ENCODE measurements at regions not wholly inside any gene's neighbourhood (a gene's known extent, or its start where the extent isn't known, plus 50 kb on each side); places are given as distances from the start of the nearest gene placed in this dataset.

DNA sequence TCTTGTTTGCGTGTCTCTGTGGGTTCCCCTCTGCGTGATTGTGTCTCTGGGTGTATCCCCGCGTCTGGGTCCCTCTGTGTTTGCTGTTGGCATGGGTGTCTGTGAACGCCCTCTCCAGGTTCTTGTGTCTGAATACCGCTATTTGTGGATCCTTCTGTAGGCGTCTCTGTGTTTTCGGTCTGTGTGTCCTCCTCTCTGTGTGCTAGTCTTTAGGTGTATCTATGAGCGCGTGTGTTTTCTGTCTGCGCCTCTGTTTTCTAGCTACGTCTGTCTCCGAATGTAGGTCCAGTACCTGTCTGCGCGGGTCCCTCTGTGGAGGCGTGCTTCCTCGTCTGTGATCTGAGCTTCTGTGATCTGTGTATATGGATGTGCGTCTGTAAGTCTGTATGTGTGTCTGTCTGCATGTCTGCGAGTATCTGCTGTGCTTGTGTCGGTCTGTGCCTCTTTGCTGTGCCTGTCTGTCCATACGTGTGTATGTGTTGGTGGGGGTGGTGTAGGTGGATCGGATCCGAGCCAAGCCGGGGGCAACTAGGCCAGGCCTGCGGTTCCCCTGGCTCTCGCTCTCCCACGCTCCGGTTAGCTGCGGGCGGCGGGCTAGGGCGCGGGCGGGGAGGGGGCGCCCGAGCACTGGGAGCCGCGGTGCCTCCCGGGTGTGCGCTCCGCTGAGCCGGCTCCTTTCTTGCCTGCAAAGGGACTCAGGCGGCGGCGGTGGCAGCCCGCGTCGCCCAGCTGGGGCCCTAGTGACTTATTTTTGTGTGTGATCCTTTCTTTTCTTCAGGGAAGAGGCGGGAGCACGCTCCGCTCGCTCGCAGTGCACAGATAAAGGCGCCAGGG, 105.3 kb upstream of the E2F8 start:
- peak; percentile 99 for TF ChIP-seq EZH2 (IDR thresholded peaks at IDR 0.05; ENCODE audit: borderline replicate concordance, low read length)
- TF ChIP-seq, protein P1, sequence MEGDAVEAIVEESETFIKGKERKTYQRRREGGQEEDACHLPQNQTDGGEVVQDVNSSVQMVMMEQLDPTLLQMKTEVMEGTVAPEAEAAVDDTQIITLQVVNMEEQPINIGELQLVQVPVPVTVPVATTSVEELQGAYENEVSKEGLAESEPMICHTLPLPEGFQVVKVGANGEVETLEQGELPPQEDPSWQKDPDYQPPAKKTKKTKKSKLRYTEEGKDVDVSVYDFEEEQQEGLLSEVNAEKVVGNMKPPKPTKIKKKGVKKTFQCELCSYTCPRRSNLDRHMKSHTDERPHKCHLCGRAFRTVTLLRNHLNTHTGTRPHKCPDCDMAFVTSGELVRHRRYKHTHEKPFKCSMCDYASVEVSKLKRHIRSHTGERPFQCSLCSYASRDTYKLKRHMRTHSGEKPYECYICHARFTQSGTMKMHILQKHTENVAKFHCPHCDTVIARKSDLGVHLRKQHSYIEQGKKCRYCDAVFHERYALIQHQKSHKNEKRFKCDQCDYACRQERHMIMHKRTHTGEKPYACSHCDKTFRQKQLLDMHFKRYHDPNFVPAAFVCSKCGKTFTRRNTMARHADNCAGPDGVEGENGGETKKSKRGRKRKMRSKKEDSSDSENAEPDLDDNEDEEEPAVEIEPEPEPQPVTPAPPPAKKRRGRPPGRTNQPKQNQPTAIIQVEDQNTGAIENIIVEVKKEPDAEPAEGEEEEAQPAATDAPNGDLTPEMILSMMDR (conservative IDR thresholded peaks at IDR 0.05 in 1 of 2, IDR thresholded peaks at IDR 0.05 in 1 of 2; ENCODE audit: extremely low read depth in 1 of 2, insufficient read depth in 1 of 2, low read depth in 1 of 2, low read length in 2 of 2): no peak
